Neuron (in vitro differentiated cells): ENCODE measurements at regions not wholly inside any gene's neighbourhood (a gene's known extent, or its start where the extent isn't known, plus 50 kb on each side); places are given as distances from the start of the nearest gene placed in this dataset.

Source experiments
- H2AFZ ChIP-seq: one replicate; pipeline ENCODE4 v1.6.1; 2013; ENCODE audit warnings: low read depth, mild to moderate bottlenecking, inconsistent platforms, low read length, moderate library complexity
- H3K27me3 ChIP-seq: one replicate; pipeline ENCODE4 v1.6.1; 2013; ENCODE audit warnings: low read length; ENCODE audit not compliant: insufficient read depth
- H3K36me3 ChIP-seq: one replicate; pipeline ENCODE4 v1.6.1; 2013; ENCODE audit warnings: low read length; ENCODE audit not compliant: insufficient read depth
- H3K4me1 ChIP-seq: one replicate; pipeline ENCODE4 v1.6.1; 2013; ENCODE audit warnings: low read length; ENCODE audit not compliant: insufficient read depth
- H3K4me3 ChIP-seq: 2 replicates; pipeline ENCODE4 v1.5.1; 2013; ENCODE audit warnings: mild to moderate bottlenecking, low read length, moderate library complexity
- H3K9me3 ChIP-seq: one replicate; pipeline ENCODE4 v1.6.1; 2013; ENCODE audit warnings: low read length

DNA sequence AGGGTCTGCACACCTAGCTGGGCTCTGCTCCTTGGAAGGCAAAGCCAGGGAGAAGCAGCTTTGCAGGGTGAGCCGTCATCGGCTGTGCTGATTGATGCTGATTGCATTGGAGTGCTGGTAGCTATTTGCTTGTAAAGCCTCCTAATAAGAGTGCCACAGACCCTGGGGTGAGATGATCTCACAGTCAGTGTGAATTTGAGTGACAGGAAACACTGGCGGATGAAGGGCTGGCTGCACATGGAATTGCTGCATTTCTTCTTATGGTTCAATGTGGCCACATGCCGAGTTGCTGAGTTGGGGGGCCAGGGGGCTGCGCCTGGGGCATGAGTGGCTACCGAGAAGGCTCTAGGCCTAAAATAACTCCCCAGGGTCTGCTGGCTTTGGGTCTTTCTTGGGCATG lies 138.2 kb upstream of the CACNA1E start:
- H3K9me3 ChIP-seq = no peaks in the 10 kb centered on the region
- H2AFZ ChIP-seq = no peak overlapping the region
- H3K27me3 ChIP-seq = peaks cover 2% of the 10 kb centered on the region
- no peaks in the 10 kb centered on the region for H3K4me1 ChIP-seq
- no peaks in the 10 kb centered on the region for H3K36me3 ChIP-seq
- no peak overlapping the region for H3K4me3 ChIP-seq

DNA sequence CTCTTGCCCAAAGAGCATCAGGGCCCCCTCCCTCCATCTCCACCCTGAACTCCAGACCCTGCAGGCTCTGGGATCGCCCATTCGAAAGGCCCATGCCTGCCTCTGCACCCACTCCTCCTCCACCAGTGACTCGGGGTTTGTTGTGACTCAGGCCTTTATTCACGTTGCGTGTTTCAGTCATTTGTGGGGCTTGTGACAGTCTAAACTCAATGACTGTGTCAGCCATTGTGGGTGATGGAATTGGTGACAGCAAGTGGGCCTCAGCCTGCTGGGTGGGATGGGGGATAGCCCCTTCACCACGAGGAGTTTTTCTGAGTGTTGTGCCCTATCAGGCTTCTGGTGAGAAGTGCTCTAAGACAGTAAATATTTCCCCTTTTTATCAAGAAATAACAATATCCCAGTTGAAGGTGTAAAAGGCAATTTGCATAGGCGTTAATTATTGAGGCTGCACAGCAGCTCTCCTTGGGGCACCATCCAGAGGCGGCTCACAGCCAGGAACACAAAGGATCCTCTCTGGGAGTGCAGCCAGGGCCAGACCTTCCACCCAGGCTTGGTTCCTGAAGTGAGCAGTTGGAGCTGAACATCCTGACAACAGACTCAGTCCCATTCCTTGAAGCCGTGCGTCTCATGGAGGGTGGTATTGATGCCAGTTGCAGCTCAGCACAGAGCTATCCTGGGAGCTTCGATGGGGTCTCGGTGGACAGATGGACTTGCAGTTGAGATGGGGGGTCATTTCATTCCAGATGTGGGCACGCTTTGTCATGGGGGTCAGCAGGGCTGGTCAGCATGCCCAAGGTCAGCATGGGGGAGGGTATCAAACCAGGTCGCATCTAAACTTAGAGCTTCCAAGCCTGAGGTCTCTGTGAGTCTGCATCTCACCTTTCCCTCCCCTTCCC lies 135.6 kb upstream of the CACNA1E start:
- Histone ChIP-seq H3K36me3 (no peaks in the 10 kb centered on the region), H3K4me3 (no peak overlapping the region)

DNA sequence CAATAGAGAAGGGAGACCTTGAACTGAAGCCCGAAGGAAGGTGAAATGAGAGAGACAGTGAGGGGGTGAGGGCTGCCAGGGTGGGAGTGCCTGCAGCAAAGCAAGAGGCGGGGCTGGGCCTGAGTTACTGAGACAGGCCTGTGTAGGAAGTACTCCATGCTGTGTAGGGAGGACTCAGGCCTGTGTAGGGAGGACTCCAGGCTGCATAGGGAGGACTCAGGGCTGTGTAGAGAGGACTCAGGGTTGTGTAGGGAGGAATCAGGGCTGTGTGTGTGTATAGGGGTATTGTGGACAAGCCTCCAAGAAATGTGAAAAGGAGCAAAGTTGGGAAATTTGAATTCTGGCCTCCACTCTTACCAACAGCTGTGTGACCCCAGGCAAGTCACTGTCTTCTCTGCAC lies 133.8 kb upstream of the CACNA1E start:
- H2AFZ ChIP-seq = no peak overlapping the region
- no peaks in the 10 kb centered on the region for H3K27me3 ChIP-seq
- H3K4me3 ChIP-seq = no peak overlapping the region
- H3K36me3 ChIP-seq = no peaks in the 10 kb centered on the region
- H3K9me3 ChIP-seq = no peaks in the 10 kb centered on the region
- H3K4me1 ChIP-seq = no peaks in the 10 kb centered on the region

More for the DNA sequence above, 135.6 kb upstream of the CACNA1E start:
- Histone ChIP-seq H3K4me1 (no peaks in the 10 kb centered on the region), H2AFZ (no peak overlapping the region), H3K9me3 (no peaks in the 10 kb centered on the region), H3K27me3 (no peaks in the 10 kb centered on the region)

DNA sequence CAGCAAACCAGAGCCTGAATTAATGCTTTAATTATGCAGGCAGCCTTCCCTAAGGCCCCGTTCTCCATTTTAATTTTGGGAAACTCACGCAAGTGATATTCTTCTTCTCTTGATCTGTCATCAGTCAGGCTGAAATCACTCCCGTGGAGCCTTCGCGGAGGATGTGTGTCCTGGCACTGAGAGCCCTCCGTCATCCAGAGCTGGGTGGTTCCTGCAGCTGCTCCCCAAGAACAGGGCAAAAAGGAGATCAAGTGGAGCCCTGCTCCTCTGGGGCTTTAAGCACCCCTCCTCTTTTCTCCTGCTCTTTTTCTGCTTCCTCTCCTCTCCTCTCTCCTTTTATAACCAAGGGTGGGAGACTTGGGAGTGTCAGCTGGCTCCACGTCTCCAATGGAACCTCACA lies 133.2 kb upstream of the CACNA1E start:
- Histone ChIP-seq H2AFZ (no peak overlapping the region), H3K9me3 (no peaks in the 10 kb centered on the region), H3K27me3 (no peaks in the 10 kb centered on the region), H3K36me3 (no peaks in the 10 kb centered on the region), H3K4me3 (no peak overlapping the region), H3K4me1 (no peaks in the 10 kb centered on the region)

DNA sequence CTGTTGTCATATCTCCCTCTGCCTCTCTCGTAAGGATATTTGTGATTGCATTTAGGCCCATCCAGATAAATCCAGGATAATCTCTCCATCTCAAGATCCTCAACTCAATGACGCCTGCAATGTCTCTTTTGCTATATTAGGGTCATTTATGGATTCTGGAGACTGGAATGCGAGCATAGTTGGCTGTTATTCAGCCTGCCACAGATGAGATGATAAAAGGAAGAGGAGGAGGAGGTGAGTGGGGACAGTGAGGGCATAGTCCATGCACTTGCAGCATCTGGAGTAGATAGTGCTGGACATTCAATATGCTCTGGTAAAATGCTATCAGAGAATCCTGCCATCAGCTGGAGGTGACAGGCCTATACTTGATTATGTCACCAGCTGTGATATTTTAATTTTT lies 131.6 kb upstream of the CACNA1E start:
- Histone ChIP-seq H3K27me3 (no peaks in the 10 kb centered on the region), H3K36me3 (no peaks in the 10 kb centered on the region), H3K4me1 (no peaks in the 10 kb centered on the region), H2AFZ (no peak overlapping the region), H3K4me3 (no peak overlapping the region), H3K9me3 (no peaks in the 10 kb centered on the region)

DNA sequence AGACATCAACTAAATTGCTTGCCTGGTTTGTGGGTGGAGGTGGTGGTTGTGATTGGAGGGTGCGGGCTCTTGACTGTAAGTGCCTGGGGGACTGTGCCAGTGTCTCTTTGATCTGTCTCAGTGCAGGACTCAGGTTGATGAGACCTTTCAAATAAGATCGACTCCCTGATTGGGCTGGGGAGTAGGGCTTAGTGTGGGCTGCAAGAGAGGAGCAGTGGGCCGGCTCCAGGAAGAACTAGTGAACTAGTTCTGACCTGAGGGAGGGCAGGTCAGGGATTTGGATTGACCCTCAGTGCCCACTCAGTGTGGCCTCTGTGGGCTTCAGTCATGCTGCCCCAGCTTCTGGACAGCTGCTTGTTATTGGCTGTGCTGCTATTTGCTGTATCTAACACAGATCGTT lies 130.6 kb upstream of the CACNA1E start:
- no peaks in the 10 kb centered on the region for H3K27me3 ChIP-seq
- no peaks in the 10 kb centered on the region for H3K9me3 ChIP-seq
- H3K36me3 ChIP-seq = no peaks in the 10 kb centered on the region
- no peaks in the 10 kb centered on the region for H3K4me1 ChIP-seq
- H3K4me3 ChIP-seq = no peak overlapping the region
- H2AFZ ChIP-seq = no peak overlapping the region

DNA sequence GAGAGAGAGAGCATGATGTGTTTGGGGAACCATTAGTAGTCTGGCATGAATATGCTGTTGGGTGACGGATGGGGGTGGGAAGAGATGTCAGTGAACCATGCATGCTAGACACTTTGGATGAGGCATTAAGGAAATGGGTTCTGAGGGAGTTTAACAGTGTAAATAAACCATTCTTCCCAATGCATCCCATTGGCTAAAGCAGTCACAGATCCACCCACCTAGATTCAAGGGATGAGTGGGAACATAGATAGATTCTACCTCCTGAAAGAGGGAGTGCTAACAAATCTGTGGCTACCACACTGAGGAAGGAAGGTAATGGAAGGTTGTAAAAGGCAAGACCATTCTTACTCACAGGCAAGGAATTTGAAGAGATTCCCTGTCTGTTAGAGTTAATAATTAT lies 129.8 kb upstream of the CACNA1E start:
- Histone ChIP-seq H3K9me3 (no peaks in the 10 kb centered on the region), H3K4me1 (no peaks in the 10 kb centered on the region), H3K27me3 (no peaks in the 10 kb centered on the region), H2AFZ (no peak overlapping the region), H3K36me3 (no peaks in the 10 kb centered on the region), H3K4me3 (no peak overlapping the region)

DNA sequence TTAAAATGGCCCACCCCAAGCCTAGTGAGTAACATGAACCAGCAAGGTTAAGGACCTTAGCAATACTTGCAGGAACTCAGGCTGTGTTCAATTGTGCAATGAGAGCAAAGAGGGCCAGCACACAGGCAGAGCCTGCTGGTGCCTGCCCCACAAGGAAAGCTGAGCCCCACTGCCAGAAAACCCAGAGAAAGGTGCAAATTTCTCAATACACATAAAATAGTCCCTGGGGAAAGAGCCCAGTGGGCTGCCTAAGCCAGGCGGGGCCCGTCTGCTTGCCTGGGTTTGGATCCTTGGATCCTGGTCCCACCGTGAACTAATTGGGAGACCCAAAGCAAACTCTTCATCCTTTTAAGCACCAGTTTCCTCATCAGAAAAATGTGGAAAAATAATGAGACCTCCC lies 128.5 kb upstream of the CACNA1E start:
- H3K9me3 ChIP-seq = no peaks in the 10 kb centered on the region
- no peak overlapping the region for H3K4me3 ChIP-seq
- H2AFZ ChIP-seq = no peak overlapping the region
- no peaks in the 10 kb centered on the region for H3K4me1 ChIP-seq
- no peaks in the 10 kb centered on the region for H3K36me3 ChIP-seq
- no peaks in the 10 kb centered on the region for H3K27me3 ChIP-seq

DNA sequence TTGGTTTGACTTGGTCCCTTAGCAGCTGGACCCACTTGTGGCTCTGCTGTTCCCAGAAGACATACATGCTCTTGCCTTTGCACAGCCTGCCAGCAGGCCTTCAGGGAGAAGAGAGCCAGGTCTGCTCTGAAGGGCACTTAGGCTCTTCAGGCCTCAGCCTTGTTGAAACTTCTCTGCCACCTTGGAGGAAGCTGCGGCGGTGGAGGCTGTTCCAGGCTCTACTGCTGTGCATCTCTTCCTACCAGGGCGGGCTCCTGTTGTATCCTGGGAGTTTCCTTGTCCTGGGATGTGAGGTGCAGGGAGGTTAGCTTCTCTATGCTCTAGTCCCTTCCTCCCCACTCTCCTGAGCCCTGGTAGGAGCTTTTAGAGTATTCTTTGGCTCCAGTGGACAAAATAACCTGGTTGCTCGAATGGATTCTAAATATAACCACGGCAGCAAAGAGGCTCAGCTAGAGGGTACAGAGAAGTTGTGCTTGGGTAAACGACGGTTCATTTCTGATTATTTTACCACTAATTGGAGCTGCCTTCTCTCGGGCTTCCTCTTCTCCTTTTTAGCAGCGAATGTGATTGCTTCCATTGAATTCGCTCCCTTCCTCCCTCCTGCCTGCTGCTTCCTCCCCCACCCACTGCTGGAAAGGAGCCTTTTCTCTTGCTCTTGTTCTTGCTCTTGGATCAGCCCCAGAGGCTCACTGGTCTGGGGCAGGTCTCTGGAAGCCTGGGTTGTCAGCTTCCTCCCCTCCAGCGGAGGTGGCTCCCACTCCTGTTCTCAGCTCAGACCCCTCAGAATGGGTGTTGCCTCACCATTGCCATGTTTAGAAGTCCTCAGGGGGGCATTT lies 126.6 kb upstream of the CACNA1E start:
- H3K27me3 ChIP-seq = no peaks in the 10 kb centered on the region
- no peaks in the 10 kb centered on the region for H3K9me3 ChIP-seq

DNA sequence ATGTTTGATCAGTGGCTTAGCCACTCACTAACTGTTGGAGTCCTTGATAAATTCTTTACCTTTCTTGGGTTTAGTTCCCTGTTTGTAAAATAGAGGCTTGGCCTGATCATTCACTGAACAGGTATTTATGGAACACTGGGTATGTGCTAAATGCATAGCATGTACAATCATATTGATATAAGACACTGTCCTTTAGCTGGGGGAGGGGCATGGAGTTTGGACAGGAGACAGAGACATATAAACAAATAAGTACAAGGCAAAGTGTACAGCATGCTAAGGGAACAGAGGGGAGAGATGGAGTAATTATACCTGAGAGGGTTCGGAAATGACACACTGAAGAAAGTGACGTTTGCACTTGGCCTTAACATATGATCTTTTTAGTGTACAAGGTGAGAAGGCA lies 124.3 kb upstream of the CACNA1E start:
- no peak overlapping the region for H3K4me3 ChIP-seq
- no peaks in the 10 kb centered on the region for H3K36me3 ChIP-seq
- no peaks in the 10 kb centered on the region for H3K4me1 ChIP-seq
- no peaks in the 10 kb centered on the region for H3K9me3 ChIP-seq
- H2AFZ ChIP-seq = no peak overlapping the region
- no peaks in the 10 kb centered on the region for H3K27me3 ChIP-seq

More for the DNA sequence above, 126.6 kb upstream of the CACNA1E start:
- no peak overlapping the region for H2AFZ ChIP-seq
- H3K36me3 ChIP-seq = no peaks in the 10 kb centered on the region
- H3K4me3 ChIP-seq = no peak overlapping the region
- no peaks in the 10 kb centered on the region for H3K4me1 ChIP-seq

DNA sequence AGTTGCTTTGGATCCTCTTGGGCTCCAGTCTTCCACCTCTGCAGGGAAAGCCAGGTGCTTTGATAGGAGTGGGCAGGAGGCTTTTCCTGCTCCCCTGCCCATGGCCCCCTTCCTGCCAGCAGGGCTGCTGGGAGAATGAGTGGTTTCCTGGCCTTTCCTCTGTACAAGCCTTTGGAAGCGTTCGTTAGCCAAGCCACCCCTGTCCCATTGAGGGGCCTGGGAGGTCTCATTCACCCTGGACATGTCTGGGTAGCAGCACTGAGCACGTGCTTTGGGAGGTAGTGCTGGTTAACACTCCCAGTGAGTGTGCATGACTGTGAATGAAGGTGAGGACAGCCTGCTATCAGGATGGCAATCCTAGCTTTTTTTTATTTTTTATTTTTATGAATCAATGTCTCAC lies 118.5 kb upstream of the CACNA1E start:
- Histone ChIP-seq H3K36me3 (no peaks in the 10 kb centered on the region), H3K4me3 (no peak overlapping the region), H2AFZ (no peak overlapping the region), H3K9me3 (no peaks in the 10 kb centered on the region), H3K27me3 (no peaks in the 10 kb centered on the region), H3K4me1 (no peaks in the 10 kb centered on the region)

DNA sequence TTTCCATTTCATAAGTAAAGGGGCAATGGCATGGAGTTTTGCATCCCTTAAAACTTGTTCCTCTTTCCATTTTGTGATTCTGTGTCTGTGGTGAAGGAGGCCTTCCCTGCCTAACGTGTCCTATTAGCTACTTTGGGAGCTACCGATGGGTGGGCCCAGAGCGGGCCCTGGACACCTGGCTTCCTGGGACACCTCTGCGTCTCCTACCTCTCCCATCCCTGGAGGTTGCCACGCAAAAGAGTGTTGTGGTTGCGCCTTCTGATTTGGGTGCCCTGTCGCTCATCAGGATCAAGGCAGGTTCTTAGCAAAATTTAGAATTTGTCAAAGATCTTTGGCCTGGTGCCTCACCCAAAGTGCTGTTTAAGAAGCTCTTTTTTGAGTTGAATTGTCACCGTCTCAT lies 116.4 kb upstream of the CACNA1E start:
- Histone ChIP-seq H3K9me3 (no peaks in the 10 kb centered on the region), H3K36me3 (no peaks in the 10 kb centered on the region), H3K4me1 (no peaks in the 10 kb centered on the region), H2AFZ (no peak overlapping the region), H3K4me3 (no peak overlapping the region), H3K27me3 (no peaks in the 10 kb centered on the region)

DNA sequence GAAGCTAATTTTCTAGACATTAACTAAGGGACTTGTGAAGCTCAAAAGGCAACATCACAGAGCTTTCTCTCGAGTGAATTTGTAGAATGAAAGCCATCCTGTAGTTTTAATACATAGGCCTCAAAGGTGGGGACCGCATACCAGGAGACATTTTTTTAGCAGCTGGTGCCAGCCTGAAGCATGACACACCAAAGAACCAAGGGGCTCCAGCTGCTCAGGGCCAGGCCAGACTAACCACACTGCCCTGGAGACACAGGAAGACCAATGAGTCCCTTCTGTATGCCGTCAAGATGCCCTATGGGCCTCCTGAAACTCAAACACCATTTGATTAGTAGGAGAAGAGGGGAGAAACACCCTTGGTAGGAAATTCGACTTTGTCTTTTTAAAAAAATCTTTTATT lies 113.9 kb upstream of the CACNA1E start:
- Histone ChIP-seq H3K9me3 (no peaks in the 10 kb centered on the region), H3K4me1 (no peaks in the 10 kb centered on the region), H2AFZ (no peak overlapping the region), H3K27me3 (no peaks in the 10 kb centered on the region), H3K4me3 (no peak overlapping the region), H3K36me3 (no peaks in the 10 kb centered on the region)
